HL-60 (cell line): ENCODE measurements at regions not wholly inside any gene's neighbourhood (a gene's known extent, or its start where the extent isn't known, plus 50 kb on each side); places are given as distances from the start of the nearest gene placed in this dataset.

ENCODE experiments used
- DNase-seq, 2 experiments: peaks; one replicate each; pipeline ENCODE4 v3.0.0-alpha.2; 2010 to 2020; ENCODE audit warnings: low read depth in 1 of 2, low spot score in 1 of 2
- H3K27ac ChIP-seq: fragments of 250-450 bp; sonication (Bioruptor Pico); replicated peaks from 2 replicates; pipeline ENCODE4 v1.5.1; 2020; ENCODE audit warnings: mild to moderate bottlenecking, moderate library complexity
- H3K27me3 ChIP-seq: fragments of 250-450 bp; sonication (Bioruptor Pico); 2 replicates; pipeline ENCODE4 v1.5.1; 2021; ENCODE audit warnings: mild to moderate bottlenecking, moderate library complexity; ENCODE audit not compliant: insufficient read depth, poor library complexity, severe bottlenecking
- H3K4me3 ChIP-seq: replicated peaks from 2 replicates; pipeline ENCODE4 v1.5.1; 2011; ENCODE audit warnings: mild to moderate bottlenecking, control low read depth, low read length; ENCODE audit not compliant: insufficient read depth
- CTCF ChIP-seq: IDR thresholded peaks from one replicate; pipeline ENCODE4 v1.5.1; 2011; ENCODE audit warnings: low read length, control low read depth, inconsistent platforms; ENCODE audit not compliant: insufficient read depth
- GABPA ChIP-seq: IDR thresholded peaks from 2 replicates; pipeline ENCODE4 v1.6.1; 2012; ENCODE audit warnings: low read depth
- POLR2AphosphoS5 ChIP-seq: IDR thresholded peaks from 2 replicates; pipeline ENCODE4 v1.6.1; 2012; ENCODE audit warnings: low read depth
- REST ChIP-seq: IDR thresholded peaks from 2 replicates; pipeline ENCODE4 v1.6.1; 2012; ENCODE audit warnings: low read depth; ENCODE audit not compliant: insufficient replicate concordance
- SPI1 ChIP-seq: IDR thresholded peaks from 2 replicates; pipeline ENCODE4 v1.6.1; 2012; ENCODE audit warnings: low read depth, mild to moderate bottlenecking, borderline replicate concordance

GRCh38 chr20:56857950-56858349, 228.8 kb downstream of the TFAP2C start:
- H3K27ac ChIP-seq: no peak overlapping the region
- H3K27me3 ChIP-seq: peaks cover 2% of the 10 kb centered on the region
- H3K4me3 ChIP-seq: no peak overlapping the region
- TF ChIP-seq GABPA: no peak
- no peak for TF ChIP-seq POLR2AphosphoS5
- TF ChIP-seq REST: no peak
- TF ChIP-seq SPI1: no peak
- no peak for TF ChIP-seq CTCF
- DNase-seq: no peak

GRCh38 chr20:56859039-56859800, 230.1 kb downstream of the TFAP2C start:
- Histone ChIP-seq H3K4me3 (no peak overlapping the region), H3K27me3 (peaks cover 2% of the 10 kb centered on the region), H3K27ac (no peak overlapping the region)
- no peak for DNase-seq
- TF ChIP-seq POLR2AphosphoS5 (no peak), REST (no peak), CTCF (no peak), GABPA (no peak), SPI1 (no peak)

GRCh38 chr20:56859801-56860261, 230.7 kb downstream of the TFAP2C start:
- TF ChIP-seq SPI1: no peak
- no peak for TF ChIP-seq POLR2AphosphoS5
- no peak for TF ChIP-seq GABPA
- TF ChIP-seq CTCF: no peak
- no peak for TF ChIP-seq REST
- DNase-seq: no peak
- peaks cover 2% of the 10 kb centered on the region for H3K27me3 ChIP-seq
- H3K27ac ChIP-seq: no peak overlapping the region
- no peak overlapping the region for H3K4me3 ChIP-seq
